H9 (cell line): ENCODE measurements at regions not wholly inside any gene's neighbourhood (a gene's known extent, or its start where the extent isn't known, plus 50 kb on each side); places are given as distances from the start of the nearest gene placed in this dataset.

Experiments
- DNase-seq: peaks from one replicate; pipeline ENCODE4 v3.0.0-alpha.2; 2017
- H2AFZ ChIP-seq: one replicate; pipeline ENCODE4 v1.6.1; 2013; ENCODE audit warnings: mild to moderate bottlenecking, low read length, control low read depth, moderate library complexity
- H2AK5ac ChIP-seq: 2 replicates; pipeline ENCODE4 v1.6.1; 2013; ENCODE audit warnings: low read length, control low read depth, mixed read lengths; ENCODE audit not compliant: insufficient read length
- H2BK120ac ChIP-seq: one replicate; pipeline ENCODE4 v1.6.1; 2013; ENCODE audit warnings: low read depth, mild to moderate bottlenecking, low read length, control low read depth, inconsistent platforms; ENCODE audit not compliant: poor library complexity, severe bottlenecking
- H2BK12ac ChIP-seq: 2 replicates; pipeline ENCODE4 v1.6.1; 2013; ENCODE audit warnings: low read length, control low read depth, mixed read lengths, low read depth; ENCODE audit not compliant: insufficient read length
- H2BK15ac ChIP-seq: 2 replicates; pipeline ENCODE4 v1.6.1; 2013; ENCODE audit warnings: low read depth, low read length, control low read depth
- H2BK20ac ChIP-seq: one replicate; pipeline ENCODE4 v1.6.1; 2013; ENCODE audit warnings: low read depth, mild to moderate bottlenecking, low read length, control low read depth, inconsistent platforms; ENCODE audit not compliant: poor library complexity, severe bottlenecking
- H2BK5ac ChIP-seq: 2 replicates; pipeline ENCODE4 v1.6.1; 2013; ENCODE audit warnings: low read length, control low read depth, mixed read lengths; ENCODE audit not compliant: insufficient read length
- H3K14ac ChIP-seq: 2 replicates; pipeline ENCODE4 v1.6.1; 2013; ENCODE audit warnings: low read length, control low read depth; ENCODE audit not compliant: insufficient read depth
- H3K18ac ChIP-seq: 2 replicates; pipeline ENCODE4 v1.6.1; 2013; ENCODE audit warnings: low read depth, mild to moderate bottlenecking, mixed read lengths, low read length, control low read depth; ENCODE audit not compliant: insufficient read length
- H3K23ac ChIP-seq: 2 replicates; pipeline ENCODE4 v1.6.1; 2013; ENCODE audit warnings: low read length, control low read depth, mixed read lengths, low read depth; ENCODE audit not compliant: insufficient read length
- H3K23me2 ChIP-seq: 2 replicates; pipeline ENCODE4 v1.6.1; 2013; ENCODE audit warnings: low read depth, mild to moderate bottlenecking, mixed read lengths, low read length, control low read depth; ENCODE audit not compliant: insufficient read length, poor library complexity, severe bottlenecking
- H3K27ac ChIP-seq: 2 replicates; pipeline ENCODE4 v1.5.1; 2013; ENCODE audit warnings: low read length, control low read depth, mixed read lengths, low read depth; ENCODE audit not compliant: insufficient read length
- H3K27me3 ChIP-seq: 2 replicates; pipeline ENCODE4 v1.6.1; 2013; ENCODE audit warnings: low read length, control low read depth, inconsistent platforms; ENCODE audit not compliant: insufficient read depth
- H3K4ac ChIP-seq: 2 replicates; pipeline ENCODE4 v1.6.1; 2013; ENCODE audit warnings: low read depth, mild to moderate bottlenecking, control low read depth, inconsistent platforms, low read length, moderate library complexity
- H3K4me1 ChIP-seq: 2 replicates; pipeline ENCODE4 v1.6.1; 2013; ENCODE audit warnings: low read length, control low read depth, inconsistent platforms; ENCODE audit not compliant: insufficient read depth
- H3K4me2 ChIP-seq: 2 replicates; pipeline ENCODE4 v1.6.1; 2013; ENCODE audit warnings: low read length, control low read depth, mixed read lengths; ENCODE audit not compliant: insufficient read length, insufficient read depth
- H3K56ac ChIP-seq: 2 replicates; pipeline ENCODE4 v1.6.1; 2013; ENCODE audit warnings: low read depth, mild to moderate bottlenecking, mixed read lengths, low read length, control low read depth; ENCODE audit not compliant: insufficient read length
- H3K79me1 ChIP-seq: 2 replicates; pipeline ENCODE4 v1.6.1; 2013; ENCODE audit warnings: low read depth, mild to moderate bottlenecking, moderate library complexity, low read length, control low read depth, inconsistent platforms; ENCODE audit not compliant: insufficient read depth, poor library complexity, severe bottlenecking
- H3K79me2 ChIP-seq: 2 replicates; pipeline ENCODE4 v1.6.1; 2013; ENCODE audit warnings: low read length, control low read depth, inconsistent platforms; ENCODE audit not compliant: insufficient read depth
- H3K9ac ChIP-seq: 2 replicates; pipeline ENCODE4 v1.6.1; 2013; ENCODE audit warnings: low read length, control low read depth, mixed read lengths; ENCODE audit not compliant: insufficient read length; ENCODE audit errors: extremely low read depth
- H3K9me3 ChIP-seq: one replicate; pipeline ENCODE4 v1.6.1; 2013; ENCODE audit warnings: low read depth, low read length, inconsistent platforms; ENCODE audit not compliant: control insufficient read depth
- H3T11ph ChIP-seq: one replicate; pipeline ENCODE4 v1.6.1; 2013; ENCODE audit warnings: mild to moderate bottlenecking, low read length, control low read depth, inconsistent platforms
- H4K20me1 ChIP-seq: one replicate; pipeline ENCODE4 v1.6.1; 2013; ENCODE audit not compliant: control insufficient read depth, insufficient read length, insufficient read depth
- H4K5ac ChIP-seq: 2 replicates; pipeline ENCODE4 v1.6.1; 2013; ENCODE audit warnings: low read depth, mild to moderate bottlenecking, mixed read lengths, low read length, control low read depth; ENCODE audit not compliant: insufficient read length
- H4K8ac ChIP-seq: replicated peaks from 2 replicates; pipeline ENCODE4 v1.6.1; 2013; ENCODE audit warnings: low read length, control low read depth, mixed read lengths, low read depth; ENCODE audit not compliant: insufficient read length
- H4K91ac ChIP-seq: 2 replicates; pipeline ENCODE4 v1.6.1; 2013; ENCODE audit warnings: low read depth, mild to moderate bottlenecking, moderate library complexity, mixed read lengths, low read length, control low read depth; ENCODE audit not compliant: insufficient read length
- H3K27ac Mint-ChIP-seq, 3 experiments: 2 replicates in 2 of 3; 3 replicates in 1 of 3; pipeline ENCODE4 v1.8.0; 2020 to 2021; ENCODE audit warnings: mixed read lengths in 3 of 3, mild to moderate bottlenecking in 1 of 3, moderate library complexity in 1 of 3
- H3K27me3 Mint-ChIP-seq: 2 replicates; pipeline ENCODE4 v1.8.0; 2021; ENCODE audit warnings: low read depth, mild to moderate bottlenecking, moderate library complexity, mixed read lengths
- H3K36me3 Mint-ChIP-seq, 3 experiments: 2 replicates in 2 of 3; 3 replicates in 1 of 3; pipeline ENCODE4 v1.8.0; 2020 to 2021; ENCODE audit warnings: low read depth in 3 of 3, mixed read lengths in 3 of 3; ENCODE audit not compliant: insufficient read depth in 1 of 3
- H3K4me1 Mint-ChIP-seq, 2 experiments: 2 replicates each; pipeline ENCODE4 v1.8.0; 2020; ENCODE audit warnings: mixed read lengths in 2 of 2
- H3K4me3 Mint-ChIP-seq, 2 experiments: 2 replicates in 1 of 2; 3 replicates in 1 of 2; pipeline ENCODE4 v1.8.0; 2020 to 2021; ENCODE audit warnings: mild to moderate bottlenecking in 2 of 2, mixed read lengths in 2 of 2, moderate library complexity in 1 of 2
- H3K9me3 Mint-ChIP-seq, 2 experiments: 2 replicates in 1 of 2; 3 replicates in 1 of 2; pipeline ENCODE4 v1.8.0; 2020; ENCODE audit warnings: mild to moderate bottlenecking in 2 of 2, mixed read lengths in 2 of 2, moderate library complexity in 1 of 2
- WGBS: extraction: QIAGEN DNeasy Blood & Tissue Kit; methylation state at CpG from one replicate; pipeline ENCODE4 v1.1.7; 2013; ENCODE audit warnings: missing lambda C conversion rate, low lambda C conversion rate, mixed read lengths; ENCODE audit not compliant: insufficient read length; ENCODE audit errors: extremely low coverage; 5-methylcytosine and 5-hydroxymethylcytosine counted together
- TF ChIP-seq, protein P1 (sequence below): fragments of 200-600 bp; sonication (generic); conservative IDR thresholded peaks from 3 replicates; pipeline ENCODE4 v1.8.0; 2021; ENCODE audit warnings: antibody characterized with exemption, mild to moderate bottlenecking

DNA sequence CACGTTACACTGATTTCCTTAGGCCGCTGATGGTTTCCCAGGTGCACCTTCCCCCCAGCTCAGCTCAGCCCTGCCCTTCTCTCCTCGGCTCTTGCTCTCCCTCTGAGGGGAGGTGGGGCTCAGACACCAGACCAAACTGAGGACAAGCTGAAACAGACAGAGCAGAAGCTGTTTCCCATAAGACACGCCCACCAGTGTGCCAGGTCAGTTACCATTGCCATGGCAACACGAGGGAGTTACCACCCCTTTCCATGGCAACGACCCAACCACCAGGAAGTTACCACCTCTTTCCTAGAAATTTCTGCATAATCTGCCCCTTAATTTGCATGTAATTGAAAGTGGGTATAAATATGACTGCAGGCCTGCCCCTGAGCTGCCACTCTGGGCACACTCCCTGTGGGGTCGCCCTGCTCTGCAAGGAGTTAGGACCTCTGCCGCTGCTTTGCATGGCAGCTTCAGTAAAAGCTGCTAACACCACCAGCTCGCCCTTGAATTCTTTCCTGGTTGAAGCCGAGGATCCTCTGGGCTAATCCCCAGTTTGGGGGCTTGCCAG is 120.9 kb upstream of the SMIM21 start:
- Histone ChIP-seq H2AFZ (no peak overlapping the region), H3K14ac (0 out of 2 replicates have a peak overlapping the region, but pooled peaks have one; percentile 14), H2BK20ac (no peak overlapping the region), H3K27me3 (no peaks in the 10 kb centered on the region), H4K91ac (no peak overlapping the region), H4K20me1 (no peaks in the 10 kb centered on the region), H3K9ac (no peak overlapping the region), H2BK5ac (no peak overlapping the region), H4K8ac (no peak overlapping the region), H3K18ac (no peak overlapping the region), H3T11ph (no peak overlapping the region), H3K4me2 (no peak overlapping the region), H3K27ac (no peak overlapping the region), H3K9me3 (no peaks in the 10 kb centered on the region), H2AK5ac (no peak overlapping the region), H3K23ac (no peak overlapping the region), H2BK12ac (no peak overlapping the region), H3K4ac (no peak overlapping the region), H3K79me1 (no peaks in the 10 kb centered on the region), H3K56ac (no peak overlapping the region), H4K5ac (no peak overlapping the region), H3K79me2 (no peaks in the 10 kb centered on the region), H3K23me2 (no peaks in the 10 kb centered on the region), H3K4me1 (no peaks in the 10 kb centered on the region), H2BK120ac (no peak overlapping the region), H2BK15ac (no peak overlapping the region)
- TF ChIP-seq, protein P1, sequence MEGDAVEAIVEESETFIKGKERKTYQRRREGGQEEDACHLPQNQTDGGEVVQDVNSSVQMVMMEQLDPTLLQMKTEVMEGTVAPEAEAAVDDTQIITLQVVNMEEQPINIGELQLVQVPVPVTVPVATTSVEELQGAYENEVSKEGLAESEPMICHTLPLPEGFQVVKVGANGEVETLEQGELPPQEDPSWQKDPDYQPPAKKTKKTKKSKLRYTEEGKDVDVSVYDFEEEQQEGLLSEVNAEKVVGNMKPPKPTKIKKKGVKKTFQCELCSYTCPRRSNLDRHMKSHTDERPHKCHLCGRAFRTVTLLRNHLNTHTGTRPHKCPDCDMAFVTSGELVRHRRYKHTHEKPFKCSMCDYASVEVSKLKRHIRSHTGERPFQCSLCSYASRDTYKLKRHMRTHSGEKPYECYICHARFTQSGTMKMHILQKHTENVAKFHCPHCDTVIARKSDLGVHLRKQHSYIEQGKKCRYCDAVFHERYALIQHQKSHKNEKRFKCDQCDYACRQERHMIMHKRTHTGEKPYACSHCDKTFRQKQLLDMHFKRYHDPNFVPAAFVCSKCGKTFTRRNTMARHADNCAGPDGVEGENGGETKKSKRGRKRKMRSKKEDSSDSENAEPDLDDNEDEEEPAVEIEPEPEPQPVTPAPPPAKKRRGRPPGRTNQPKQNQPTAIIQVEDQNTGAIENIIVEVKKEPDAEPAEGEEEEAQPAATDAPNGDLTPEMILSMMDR: no peak
- DNase-seq: peak; percentile 71
- H3K4me3 Mint-ChIP-seq: no peak overlapping the region
- no peaks in the 10 kb centered on the region; a peak in 2 of 7 replicates for H3K36me3 Mint-ChIP-seq
- H3K9me3 Mint-ChIP-seq: peaks cover 0 to 4% of the 10 kb centered on the region in 2 experiments; a peak in 1 of 5 replicates
- H3K27ac Mint-ChIP-seq: no peak overlapping the region
- peaks cover 15% of the 10 kb centered on the region for H3K27me3 Mint-ChIP-seq
- H3K4me1 Mint-ChIP-seq: peaks cover 13 to 17% of the 10 kb centered on the region in 2 experiments
- WGBS: no CpG with 5 or more reads among the region's 10 CpGs
